Renal cortical epithelial cell (primary cell): ENCODE measurements at regions not wholly inside any gene's neighbourhood (a gene's known extent, or its start where the extent isn't known, plus 50 kb on each side); places are given as distances from the start of the nearest gene placed in this dataset.

Experiments
- DNase-seq: peaks from one replicate; pipeline ENCODE4 v3.0.0-alpha.2; 2011; ENCODE audit warnings: low read depth

DNA sequence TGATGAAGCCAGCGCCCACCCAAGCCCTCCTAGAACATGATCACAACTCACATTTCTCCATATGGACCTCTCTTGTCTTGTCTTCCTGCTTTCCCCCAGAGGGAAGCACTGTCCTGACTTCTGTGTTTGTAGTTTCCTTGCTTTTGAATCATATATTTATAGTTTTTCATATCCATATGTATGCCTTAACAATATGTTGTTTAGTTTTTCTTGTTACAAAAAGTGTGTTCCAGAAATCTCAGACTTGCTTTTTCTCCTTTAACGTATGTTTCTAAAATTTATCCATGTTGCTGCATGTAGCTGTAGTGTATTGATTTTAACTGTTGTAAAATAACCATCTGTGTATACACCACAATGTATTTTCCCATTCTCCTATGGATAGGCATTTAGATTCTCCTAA lies 182.0 kb upstream of the SMIM23 start:
- DNase-seq: no peak

DNA sequence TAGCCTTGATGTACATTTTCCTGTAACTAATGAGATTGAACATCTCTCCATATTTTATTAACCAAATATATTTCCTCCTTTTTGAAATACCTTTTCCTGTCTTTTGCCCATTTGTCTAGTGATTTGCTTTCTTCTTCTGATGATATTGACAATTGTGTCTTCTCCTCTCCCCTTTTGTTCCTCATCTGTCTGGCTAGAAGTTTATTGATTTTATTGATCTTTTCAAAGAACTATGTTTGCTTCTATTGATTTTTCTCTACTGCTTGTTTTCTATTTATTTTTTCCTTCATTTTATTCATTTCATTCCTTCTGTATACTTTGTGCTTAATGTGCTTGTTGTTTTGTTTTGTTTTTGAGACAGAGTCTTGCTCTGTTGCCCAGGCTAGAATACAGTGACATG lies 181.4 kb upstream of the SMIM23 start:
- no peak for DNase-seq

DNA sequence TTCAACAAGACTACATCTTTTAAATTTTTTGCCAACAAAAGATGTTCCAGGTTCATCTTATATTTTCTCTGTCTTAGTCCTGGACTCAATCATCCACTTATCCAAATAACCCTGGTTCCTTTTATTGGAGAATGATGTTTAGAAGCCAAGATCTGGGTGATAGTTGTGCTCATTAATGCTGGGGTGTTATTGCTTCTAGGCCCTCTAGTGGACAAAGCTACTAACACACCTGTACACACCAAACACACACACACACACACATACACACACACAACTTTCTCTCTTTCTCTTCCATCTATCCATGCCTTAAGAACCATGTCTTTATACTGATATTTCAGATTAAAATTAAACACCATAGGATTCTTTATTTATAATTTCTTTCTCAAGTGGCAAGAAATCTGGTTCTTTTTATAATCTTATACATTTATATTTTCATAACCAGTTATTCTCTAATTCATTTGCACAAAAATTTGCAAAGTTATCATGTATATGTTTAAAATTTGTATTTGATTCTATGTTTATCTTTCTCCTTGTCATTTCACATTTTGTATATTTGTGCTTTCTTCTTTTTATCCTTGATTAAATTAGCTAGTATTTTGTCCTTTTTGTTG lies 179.1 kb upstream of the SMIM23 start:
- DNase-seq: no peak

DNA sequence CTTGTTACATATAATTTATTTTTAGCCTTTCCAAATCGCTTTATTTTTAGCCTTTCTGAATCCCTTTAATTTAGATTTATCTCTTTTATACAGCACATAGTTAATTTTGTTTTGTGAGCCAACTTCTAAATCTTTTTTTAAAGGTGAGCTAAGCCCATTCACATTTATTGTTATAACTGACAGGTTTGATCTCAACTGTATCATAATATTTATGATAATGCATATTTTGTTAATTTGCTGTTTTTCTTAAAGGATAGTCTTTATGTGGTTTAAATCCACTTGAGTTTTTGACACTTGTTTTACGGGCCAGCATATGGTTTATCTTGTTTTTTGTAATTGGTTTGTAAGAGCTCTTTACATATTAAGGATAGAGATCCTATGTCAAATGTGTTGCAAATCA lies 177.8 kb upstream of the SMIM23 start:
- no peak for DNase-seq

DNA sequence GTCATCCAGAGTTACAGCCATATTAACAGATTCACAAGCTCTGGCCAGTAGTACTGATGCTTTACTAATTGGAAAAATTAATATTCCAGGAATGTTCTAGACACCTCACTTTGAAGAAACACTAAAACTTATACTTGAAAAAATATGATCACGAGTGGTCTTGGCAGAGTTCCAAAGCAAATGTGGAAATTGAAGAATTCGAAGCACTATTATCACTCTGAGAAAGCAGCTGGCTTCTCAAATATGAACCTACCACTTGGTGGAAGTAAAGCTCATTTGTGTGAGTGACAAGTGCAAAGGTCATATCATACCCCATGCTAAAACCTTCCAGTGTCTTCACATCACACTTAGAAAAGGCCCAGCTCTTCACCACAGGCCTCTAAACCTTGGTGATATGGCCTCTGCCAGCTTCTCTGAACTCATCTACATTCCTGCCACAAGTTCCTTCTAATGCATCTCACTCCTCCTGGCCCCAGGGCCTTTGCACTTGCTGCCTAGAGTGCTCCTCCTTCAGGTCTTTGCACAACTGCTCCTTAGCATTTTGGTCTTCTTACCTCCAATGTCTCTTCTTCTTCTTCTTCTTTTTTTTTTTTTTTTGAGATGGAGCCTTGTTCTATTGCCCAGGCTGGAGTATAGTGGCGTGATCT lies 175.7 kb upstream of the SMIM23 start:
- DNase-seq: no peak

DNA sequence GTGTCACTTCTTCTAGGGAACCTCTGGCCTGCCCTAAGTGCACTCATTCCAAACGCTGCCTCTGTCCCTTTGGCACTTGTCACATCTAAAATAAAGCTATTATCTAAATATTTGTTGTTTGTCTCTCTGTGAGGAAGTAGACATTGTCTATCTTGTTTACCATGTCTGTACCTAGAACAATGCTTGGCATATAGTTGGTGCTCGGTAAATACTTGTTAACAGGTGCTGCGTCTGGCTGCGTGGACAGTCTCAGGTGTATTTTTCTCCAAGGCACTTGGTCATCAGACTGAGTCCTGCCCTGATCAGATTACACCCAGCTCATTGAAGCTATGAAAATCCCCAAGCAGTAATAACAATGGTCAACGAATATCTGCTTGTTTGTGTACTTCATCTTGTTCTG lies 174.9 kb upstream of the SMIM23 start:
- DNase-seq: no peak

DNA sequence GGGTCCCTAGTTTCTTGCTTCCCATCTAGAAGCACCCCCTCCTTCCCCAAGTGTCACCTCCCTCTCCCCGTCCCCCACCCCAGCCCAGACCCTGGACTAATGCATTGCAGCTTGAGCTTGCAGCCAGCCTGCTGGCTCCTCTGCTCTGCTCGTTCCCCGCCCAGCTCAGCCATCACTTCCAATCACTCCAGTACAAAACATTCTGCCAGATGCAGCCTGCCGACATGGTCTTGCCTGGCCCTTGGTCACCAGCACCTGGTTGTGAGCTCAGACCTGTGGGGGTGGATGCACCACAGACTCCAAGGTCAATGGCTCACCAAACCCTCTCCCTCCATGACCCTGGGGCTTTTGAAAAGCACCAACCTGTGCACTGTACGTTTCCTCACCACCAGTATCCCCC lies 172.9 kb upstream of the SMIM23 start:
- DNase-seq: no peak

DNA sequence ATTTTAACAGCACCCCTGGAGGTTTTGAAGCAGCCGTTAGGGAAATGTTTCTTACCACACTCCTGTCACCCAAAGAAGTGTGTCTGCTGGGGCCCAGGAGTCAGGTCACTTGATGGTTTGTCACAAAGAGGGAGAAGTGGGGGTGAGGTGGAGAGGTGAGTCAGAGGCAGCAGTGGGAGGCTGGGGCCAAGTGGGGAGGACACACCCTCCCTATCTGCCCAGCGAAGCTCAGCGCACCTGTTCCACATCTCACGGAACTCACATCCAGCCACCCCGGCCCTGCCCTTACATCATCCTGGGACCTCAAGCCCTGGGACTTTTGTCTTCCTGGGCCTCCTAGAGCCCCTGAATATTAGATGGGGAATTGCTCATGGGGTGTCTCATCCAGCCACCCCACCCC lies 171.1 kb upstream of the SMIM23 start:
- DNase-seq: no peak

DNA sequence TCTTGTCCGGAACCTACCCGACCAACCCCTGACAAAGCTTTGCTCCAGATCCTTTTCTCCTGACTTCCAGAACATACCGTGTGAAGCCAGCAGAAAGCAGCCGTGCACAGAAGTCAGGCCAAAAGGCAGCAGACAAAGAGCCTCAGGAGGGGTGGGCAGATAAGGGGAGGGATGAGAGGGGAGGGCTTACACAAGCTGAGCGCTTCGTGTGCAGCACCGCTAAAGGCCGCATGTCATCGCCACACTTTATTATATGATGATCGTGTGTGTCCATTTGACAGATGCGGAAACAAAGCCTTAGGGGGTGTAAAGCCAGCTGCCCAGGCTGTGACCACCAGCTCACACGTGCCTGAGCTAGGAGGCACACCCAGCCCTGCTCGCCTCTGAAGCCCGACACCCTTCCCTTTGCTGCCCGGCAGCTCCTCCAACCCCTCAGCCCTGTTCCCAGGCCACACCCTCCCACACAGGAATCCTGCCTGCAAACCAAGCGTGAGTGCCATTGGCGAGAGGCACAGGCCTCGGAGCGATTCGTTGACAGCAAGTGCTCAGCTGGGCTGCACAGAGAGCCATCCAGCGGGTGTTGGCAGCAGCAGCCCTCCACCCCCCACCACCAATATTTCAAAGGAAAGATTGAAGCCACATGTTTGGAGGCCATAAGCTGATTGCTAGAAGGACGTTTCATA lies 170.5 kb upstream of the SMIM23 start:
- DNase-seq: peak; percentile 15

DNA sequence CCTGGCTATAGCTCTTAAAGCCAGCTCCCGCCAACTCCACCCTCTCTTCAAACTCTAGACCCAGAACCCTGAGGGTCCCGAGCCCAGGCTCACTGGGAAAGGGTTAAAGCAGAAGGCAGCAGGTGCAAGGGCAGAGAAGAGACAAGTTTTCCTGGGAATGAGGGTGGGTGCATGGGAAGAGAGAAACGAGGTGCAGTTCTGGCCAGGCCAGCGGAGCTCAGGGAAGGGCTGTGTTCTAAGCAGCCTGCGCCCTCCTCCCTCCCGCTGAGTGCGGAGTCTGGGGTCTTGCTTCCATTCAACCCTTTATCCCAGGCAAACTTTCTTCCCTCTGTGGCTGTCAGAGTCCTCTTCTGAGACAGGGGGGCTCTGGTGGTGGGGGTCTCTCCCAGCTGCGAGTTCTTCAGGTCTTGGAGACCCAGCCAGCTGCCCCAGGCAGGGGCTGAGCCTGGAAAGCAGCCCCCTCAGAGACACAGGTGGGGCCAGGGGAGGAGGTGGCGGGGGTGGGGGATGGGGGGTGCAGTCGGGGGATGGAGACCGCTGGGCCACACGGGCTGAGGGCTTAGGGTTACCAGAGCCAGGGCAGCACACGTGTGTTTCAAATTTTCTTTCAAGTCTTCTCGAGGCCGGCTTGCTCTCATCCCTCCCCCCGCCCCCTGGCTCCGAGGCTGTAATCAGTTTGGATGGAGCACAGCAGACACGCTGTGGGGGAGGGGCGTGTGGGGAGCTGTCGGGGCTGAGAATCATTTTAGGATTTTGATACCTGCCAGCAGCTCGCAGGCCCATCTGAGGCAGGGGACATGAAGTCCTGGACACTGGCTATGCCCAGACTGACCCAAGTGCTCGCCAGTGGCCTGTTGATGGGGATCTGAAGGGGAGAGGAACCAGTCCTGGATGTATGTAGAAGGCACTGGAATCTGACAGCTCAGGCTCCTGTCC lies 169.6 kb upstream of the SMIM23 start:
- DNase-seq: no peak

DNA sequence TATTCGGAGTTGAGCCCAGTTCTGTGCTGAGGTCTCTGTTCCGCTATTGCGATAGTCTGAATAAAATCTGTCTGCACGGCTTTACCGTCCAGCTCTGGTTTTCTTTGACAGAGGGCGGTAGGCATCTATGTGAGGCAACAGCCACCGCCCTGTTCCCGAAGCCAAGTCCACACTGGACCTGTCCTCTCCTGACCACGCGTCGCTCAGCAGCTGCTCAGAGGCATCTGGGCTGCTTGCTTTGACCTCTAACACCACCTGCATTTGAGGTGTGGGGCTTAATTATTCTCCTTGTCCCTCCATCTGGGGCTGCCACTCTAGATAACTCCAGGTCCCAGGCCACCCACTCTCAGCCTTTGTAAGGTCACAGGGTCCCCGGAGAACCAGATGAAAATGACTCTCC lies 168.4 kb upstream of the SMIM23 start:
- no peak for DNase-seq

DNA sequence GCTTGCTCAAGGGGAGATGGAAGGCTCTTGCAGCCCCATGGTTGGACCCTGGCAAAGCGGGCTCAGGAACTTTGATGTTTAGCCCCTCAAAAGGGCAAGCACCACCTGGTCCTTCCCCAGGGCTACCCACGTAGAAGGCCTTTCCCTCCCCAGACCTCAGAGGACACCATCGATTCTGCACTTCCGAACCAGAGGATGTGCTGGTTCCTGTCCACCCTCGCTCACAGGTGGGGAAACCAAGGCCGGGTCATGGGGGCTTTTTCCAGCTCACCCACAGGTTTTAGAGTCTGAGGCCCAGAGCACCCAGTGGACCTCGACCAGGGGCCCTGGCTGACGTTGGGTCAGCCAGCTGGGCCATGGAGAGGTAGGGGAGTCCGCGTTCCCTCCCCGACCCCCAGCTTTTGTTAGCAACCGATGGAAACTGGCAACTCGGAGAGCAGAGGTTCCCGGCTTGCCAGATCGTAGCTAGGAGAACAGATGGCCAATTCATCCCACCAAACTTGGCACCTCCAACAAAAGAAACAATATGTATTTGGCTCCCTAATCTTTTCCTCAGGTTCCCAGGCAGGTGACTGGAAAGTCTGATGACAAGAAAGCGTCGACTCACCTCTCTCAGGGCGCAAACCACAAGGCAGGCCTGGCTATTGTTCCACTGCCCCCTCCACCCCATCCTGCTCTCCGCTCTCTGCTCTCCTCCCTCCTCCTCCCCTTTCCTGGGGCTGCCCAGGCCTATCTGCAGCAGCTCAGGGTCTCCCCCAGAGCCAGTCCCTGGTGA lies 167.6 kb upstream of the SMIM23 start:
- no peak for DNase-seq

DNA sequence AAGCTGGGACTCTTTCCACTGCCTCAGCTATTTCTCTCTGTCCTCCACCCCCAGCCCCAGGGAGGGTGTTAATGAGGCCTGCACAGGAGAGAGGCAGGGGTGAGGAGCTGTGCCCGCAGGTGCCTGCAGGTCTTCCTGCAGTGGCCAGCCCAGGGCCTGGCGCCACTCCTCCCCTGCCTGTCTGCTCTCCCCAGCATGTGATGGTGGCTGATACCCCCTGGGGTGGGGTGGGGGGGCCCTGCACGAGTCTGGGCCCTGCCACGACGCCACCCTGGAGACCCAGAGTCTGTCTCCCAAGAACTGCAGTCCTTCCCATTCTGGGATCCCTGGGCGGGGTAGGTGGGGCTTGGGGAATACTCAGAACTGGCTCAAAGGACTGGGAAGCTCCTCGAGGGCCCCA lies 166.4 kb upstream of the SMIM23 start:
- DNase-seq: no peak

DNA sequence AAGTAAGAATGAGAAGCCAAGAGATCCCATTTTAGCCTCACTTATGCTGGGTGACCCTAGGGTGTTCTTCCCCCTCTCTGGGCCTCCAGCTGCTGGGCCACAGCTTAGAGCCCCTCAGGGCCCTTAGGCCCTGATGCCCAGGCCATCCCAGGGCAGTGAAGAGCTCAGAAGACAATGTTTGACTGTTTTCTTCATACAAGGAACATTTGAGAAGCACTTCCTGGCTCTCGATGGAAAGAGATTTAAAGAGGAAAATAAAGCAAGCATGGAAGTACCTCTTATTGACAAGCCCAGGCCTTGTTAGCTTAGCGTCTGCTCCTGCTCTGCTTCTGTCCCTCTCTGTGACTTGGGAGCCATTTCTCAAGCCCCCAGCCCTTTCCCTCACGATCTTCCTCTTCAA lies 165.9 kb upstream of the SMIM23 start:
- DNase-seq: no peak

DNA sequence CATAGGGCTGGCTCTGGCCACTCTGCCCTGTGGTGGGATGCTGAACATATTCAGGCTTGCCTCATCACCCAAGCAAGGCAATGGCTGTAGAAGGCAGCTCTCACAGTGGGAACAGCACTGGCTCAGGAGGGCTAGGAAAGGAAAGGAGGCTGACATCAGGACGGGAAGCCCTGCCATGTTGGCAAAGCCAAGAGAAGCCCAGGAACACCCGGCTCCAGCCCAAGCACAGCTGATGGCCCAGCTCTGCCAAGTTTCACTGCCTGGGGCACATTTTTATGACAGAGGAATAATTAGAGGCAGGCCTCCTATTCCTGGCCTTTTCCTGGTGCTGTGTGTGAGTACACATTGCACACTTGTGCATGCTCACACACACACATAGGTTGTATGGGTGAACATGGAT lies 163.6 kb upstream of the SMIM23 start:
- no peak for DNase-seq

DNA sequence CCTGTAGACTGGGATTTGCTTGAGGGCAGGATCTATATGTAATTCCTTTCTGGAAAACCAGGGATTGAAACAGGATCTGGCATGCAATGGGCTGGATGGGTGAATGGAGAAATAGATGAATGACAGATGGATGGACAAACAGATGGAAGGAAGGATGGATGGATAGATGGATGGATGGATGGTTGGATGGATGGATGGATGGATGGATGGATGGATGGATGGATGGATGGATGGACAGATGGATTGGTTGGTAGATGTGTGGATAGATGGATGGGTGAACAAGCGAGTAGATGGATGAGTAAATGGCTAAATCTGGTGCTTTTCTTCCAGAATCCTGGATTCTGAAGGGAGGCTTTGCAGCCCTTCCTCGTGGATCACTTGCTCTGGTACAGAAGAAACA lies 162.5 kb upstream of the SMIM23 start:
- no peak for DNase-seq

DNA sequence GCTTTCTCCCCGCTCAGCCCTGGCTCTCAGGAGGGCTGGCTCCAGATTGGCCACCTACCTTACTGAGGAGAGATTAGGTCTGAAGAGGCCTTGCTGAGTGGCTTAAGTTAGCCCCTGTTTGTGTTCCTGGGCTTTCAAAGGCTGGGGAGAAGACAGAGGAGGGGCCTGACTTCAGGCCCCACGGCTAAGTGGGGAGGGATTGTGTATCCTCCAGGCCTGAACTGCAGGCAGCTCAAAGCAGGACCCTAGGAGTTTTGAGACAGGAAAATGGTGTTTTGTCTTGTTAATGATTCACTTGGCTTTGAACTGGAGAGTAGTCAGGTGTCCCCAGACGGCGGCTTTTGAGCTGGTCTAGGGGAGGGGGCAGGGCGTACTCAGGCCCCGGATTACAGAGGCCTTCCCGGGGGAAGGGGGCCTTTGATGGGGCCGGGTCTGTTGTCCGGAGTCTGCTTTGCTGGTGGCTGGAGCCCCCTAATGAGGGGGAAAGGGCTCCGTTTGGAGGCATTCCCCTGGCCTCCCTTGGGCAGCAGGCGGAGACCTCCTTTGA lies 162.0 kb upstream of the SMIM23 start:
- peak; percentile 45 for DNase-seq

DNA sequence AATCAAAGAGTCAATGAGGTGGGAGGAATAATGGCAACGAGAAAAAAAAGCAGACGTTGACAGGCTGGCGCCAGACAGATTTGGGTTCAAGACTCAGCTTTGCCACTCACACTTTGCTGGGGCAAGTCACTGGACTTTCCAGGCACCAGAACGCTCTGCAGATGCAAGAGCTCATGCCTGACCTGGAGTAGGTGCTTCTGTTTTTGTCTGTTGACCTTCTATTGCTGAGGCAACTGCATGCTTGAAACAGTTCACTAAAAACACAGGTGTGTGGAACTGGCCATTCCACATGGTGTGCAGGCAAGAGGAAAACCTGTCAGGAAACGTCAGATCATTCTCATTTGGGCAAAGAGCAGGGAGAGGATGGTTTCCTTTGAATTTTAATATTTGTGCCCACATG lies 161.2 kb upstream of the SMIM23 start:
- DNase-seq: peak; percentile 30

DNA sequence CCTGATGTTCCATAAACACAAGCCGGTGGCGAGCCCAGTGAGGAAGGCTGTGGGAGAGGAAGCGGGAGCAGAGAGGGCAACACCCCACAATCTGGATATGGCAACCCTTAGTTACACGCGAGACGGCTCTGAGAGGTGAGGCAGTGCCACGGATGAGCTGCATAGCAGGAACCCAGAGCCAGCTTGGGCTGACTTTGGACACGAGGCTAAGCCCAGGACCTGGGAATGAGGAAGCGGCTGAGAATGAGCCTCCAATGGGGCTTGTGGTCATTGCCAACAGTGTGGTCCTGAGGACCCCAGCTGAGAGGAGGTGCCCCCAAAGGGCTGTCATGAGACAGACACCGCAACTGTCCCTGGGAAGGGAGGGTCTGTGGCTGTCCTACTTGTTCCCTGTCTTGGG lies 160.0 kb upstream of the SMIM23 start:
- DNase-seq: no peak

DNA sequence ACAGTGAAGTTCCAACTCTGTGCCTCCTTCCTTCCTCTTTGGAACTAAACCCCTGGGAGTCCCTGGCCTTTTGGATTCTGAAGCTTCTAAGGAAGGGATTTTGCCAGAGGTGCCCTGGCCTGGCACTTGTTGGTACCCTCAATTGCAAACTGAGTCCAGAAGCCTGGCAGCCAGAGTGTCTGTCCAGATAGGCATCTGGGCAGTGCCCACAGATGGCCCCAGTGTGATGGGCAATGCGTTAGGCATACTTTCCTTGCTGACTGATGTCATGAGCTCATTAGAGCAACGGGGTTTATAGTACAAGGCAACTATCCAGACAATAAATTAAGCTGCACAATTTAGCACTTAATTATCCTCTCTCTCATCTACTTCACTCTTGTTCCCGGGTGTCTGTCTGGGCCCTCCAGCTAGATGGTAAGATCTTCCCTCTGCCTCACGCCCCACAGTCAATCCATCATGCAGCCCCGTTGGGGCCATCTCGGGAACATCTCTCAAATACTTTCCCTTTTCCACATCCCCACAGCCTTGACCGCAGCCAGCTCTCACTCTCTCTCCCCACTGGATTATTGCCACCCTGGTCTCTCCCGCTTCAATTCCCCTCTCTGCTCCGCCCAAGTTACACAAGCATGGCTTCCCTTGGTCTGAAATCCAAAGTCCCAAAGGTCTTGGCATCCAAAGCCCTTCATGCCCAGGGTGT lies 157.5 kb upstream of the SMIM23 start:
- DNase-seq: no peak

DNA sequence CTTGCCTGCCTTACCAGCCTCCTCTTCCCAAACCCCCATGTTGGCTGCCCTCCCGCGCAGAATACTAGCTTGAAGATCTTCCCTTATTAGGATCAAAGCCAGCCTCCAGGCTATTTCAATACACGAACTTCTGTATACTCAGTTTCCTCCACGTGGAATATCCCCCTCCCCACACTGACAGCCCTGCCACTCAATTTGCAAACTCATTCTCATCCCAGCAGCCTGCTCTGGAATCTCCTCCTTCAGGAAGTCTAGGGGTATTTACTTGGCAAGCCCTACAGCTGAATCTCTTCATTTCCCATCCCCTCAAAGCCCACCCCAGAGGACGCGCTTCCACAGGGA lies 157.0 kb upstream of the SMIM23 start:
- no peak for DNase-seq
